MV-4-11 (cell line): ENCODE measurements at regions not wholly inside any gene's neighbourhood (a gene's known extent, or its start where the extent isn't known, plus 50 kb on each side); places are given as distances from the start of the nearest gene placed in this dataset.
"Not testable (repeated sequence)": the region's sequence is repeated elsewhere in the genome, so short reads cannot be mapped to it uniquely, and the experiment has no call there.

Experiments
- DNase-seq: peaks from one replicate; lab custom pipeline; 2025; lab: John Stamatoyannopoulos, UW

- peak; percentile 95 for DNase-seq
Measured at GRCh38 chr7:69246758-69247157, 351.5 kb upstream of the AUTS2 start.

GRCh38 chr7:69248382-69248828 lies 349.9 kb upstream of the AUTS2 start:
- DNase-seq: not testable (repeated sequence)

- DNase-seq: no peak
Measured at GRCh38 chr7:69250958-69251357, 347.3 kb upstream of the AUTS2 start.

DNA sequence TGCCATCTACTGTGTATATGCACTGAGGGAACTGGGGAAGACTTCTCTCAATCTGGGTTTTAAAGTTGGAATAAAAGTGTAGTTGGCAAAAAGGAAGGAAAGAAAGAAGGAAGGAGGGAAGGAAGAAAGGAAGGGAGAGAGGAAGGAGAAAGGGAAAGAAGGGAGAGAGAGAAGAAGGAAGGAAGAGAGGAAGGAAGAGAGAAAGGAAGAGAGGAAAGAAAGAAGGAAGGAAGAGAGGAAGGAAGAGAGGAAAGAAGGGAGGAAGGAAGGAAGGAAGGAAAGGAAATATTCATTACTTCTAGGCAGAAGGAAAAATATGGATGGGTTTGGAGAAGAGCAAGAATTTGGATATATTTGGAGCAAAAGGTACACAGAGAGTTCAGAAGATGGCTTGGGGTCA lies 343.6 kb upstream of the AUTS2 start:
- DNase-seq: no peak

GRCh38 chr7:69256634-69257081 lies 341.6 kb upstream of the AUTS2 start:
- DNase-seq: peak; percentile 97

DNA sequence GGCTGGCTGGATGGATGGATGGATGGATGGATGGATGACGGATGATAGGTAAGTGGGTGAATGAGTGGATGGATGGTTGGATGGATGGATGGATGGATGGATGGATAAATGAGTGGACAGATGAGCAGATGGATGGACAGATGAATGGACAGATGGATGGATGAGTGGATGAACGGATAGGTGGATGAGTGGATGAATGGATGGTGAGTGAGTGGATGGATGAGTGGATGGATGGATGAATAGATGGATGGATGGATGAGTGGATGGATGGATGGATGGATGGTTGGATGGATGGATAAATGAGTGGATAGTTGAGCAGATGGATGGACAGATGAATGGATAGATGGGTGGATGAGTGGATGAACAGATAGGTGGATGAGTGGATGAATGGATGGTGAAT lies 340.7 kb upstream of the AUTS2 start:
- no peak for DNase-seq

DNA sequence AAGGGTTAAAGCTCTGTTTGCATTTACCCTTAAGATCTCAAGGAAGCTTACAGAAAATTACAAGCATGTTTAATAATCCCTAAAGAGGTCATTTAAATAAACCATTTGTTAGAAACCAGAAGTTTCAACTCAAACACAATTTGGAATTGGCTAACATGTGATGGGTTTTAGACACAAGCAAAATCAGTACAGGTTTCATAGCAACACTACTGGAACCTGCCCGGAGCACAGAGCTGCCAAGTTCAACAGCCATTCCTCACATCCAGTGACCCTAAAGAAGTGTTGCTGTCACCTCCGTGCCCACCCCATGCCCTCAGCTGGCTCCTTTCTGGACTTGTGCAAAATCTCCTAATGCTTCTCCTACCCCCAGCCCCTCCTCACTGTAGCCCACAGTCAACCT lies 338.8 kb upstream of the AUTS2 start:
- DNase-seq: no peak

DNA sequence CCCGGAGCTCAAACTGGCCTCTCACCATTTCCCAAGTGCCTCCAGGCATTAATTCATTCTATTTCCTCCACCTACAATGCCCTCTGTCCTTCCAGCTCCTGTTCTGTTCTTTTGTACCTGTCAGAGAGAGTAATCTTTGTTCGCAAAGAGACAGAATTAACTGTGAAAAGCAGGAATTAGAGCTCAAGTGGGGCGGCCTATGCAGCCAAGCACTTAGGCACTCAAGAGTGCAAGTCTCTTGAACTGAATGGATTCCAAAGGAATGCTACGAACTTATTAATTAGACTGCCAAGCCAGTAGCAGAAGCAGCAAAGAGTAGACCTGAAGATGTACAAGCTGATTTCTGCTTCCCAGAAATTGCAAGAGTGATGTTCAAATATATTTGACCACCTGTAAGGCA lies 338.3 kb upstream of the AUTS2 start:
- no peak for DNase-seq

GRCh38 chr7:69263550-69263949 lies 334.7 kb upstream of the AUTS2 start:
- no peak for DNase-seq

- DNase-seq: no peak
Measured at GRCh38 chr7:69269806-69270205, 328.5 kb upstream of the AUTS2 start.

GRCh38 chr7:69272101-69272500 lies 326.2 kb upstream of the AUTS2 start:
- no peak for DNase-seq

DNA sequence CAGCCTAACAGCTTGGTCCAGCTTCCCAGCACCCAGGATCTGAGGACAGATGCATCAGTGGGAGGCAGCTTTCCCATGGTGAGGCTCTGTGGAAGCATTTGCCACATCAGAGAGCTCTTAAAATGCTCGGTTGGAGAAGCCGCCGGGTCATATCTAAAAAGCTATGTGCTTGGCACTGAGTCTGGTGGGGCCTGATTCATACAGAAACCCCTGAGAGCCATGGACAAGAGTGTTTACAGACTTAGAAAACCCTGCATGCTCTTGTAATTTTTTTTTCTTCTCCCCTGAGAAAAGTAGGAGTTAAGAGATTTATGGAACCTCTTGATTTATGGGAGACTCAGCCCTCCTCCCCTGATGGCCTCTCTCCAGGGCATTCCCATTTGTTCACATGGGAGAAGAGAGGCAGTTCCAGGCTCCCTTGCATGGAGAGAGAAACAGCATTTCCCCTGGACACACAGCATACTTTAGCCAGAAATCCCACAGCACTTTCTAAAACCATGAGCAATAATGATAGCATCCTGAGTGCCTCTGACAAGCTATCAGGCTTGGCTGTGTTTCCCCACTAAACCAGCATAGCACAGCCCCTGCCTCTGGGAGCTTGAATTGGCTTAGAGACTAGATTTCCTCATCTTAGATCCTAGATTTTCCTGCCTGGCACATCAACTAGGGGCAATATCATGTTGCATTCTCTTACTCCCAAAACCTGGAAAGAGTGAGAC lies 322.1 kb upstream of the AUTS2 start:
- DNase-seq: no peak

DNA sequence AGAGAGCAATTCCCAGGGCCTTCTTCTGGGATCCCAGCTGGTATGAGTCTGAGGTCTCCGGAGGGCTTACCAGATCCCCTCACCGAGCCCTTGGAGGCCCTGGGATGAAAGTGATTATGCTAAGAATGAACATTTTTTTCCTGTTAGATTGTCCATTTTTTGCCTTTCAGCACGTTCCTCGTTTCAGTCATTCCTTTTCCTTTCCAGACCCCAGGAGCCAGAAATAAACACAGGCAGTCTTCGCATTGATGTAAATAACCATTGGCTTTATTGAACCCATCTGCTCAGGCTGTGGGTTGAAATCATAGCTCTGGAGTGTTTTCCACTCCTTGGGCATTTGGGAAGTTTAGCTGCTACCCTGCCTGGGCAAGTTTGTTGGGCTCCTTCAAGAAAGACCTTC lies 320.9 kb upstream of the AUTS2 start:
- DNase-seq: no peak

DNA sequence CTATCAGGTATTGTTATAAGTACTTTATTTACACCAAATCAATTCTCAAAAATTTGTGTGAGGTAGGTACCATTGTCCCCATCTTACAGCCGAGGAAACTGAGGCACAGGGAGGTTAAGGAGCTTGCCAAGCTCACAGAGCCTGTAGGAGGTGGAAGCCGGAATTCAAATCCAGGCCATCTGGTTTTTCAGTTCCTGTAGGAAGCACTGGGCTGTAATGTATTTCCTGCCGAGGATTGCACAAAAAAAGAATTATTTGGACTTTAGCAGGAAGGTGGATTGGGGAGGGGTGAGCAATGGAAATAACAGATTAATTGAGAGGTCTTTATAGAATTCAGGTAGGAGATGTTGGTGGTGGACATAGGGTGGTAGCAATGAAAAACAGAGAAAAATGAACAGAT lies 315.3 kb upstream of the AUTS2 start:
- no peak for DNase-seq

DNA sequence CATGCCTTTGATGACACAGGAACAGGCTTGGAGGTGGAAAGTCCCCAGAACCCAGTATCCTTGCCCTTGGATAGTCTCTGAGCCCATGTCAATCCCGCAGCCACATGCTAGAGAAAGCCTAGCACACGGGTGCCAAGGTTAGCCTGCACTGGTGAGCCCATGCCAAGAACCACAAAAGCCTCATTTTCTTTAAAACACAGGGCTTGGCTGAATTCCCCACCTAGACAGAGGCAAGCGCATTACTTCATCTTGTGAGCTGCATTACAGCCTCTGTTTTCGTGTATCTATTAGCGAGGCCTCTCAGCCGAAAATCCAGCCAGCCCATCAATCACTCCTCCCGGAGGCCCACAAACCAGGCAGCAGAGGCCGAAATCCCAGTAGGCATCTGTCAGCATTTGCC lies 314.9 kb upstream of the AUTS2 start:
- DNase-seq: no peak

DNA sequence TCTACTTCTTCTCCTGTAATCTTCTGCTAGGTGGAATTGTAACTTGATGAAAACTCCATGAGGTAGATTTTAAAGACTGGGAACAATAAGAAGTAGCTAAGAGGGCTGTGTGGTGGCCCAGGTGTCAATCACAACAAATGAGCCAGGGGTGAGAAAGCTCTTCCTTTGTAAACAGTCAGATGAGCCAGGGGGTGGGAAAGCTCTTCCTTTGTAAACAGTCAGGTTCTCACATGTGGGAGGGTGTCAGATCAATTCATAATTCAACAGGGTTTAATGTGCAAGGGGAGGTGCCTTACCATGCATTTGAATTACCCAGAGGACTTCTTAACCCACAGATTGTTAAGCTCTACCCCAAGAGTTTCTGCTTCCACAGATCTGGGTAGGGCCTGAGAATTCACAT lies 312.4 kb upstream of the AUTS2 start:
- DNase-seq: no peak

DNA sequence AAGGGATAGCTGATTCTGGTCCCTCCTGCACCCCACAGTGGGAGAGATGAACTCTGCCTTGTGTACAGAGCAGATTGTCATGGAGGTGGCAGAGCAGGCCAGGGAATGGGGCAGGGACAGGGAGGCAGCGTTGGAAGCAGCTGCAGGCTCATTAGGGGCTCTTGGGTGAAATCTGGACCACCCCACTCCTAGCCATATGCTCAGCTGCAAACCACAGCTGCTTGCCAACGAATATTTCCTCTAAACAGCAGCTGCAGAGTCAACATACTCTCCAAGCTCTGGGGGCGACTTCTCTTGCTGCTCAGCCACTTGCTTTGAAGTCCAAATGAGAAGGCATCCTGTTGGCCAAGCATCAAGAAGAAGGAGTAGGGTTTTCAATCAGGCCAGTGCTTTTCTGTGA lies 302.3 kb upstream of the AUTS2 start:
- no peak for DNase-seq

- no peak for DNase-seq
Measured at GRCh38 chr7:69301253-69301652, 297.0 kb upstream of the AUTS2 start.

- no peak for DNase-seq
Measured at GRCh38 chr7:69309601-69310000, 288.7 kb upstream of the AUTS2 start.

- no peak for DNase-seq
Measured at GRCh38 chr7:69311489-69311888, 286.8 kb upstream of the AUTS2 start.

- DNase-seq: not testable (repeated sequence)
Measured at GRCh38 chr7:69313852-69314251, 284.4 kb upstream of the AUTS2 start.

DNA sequence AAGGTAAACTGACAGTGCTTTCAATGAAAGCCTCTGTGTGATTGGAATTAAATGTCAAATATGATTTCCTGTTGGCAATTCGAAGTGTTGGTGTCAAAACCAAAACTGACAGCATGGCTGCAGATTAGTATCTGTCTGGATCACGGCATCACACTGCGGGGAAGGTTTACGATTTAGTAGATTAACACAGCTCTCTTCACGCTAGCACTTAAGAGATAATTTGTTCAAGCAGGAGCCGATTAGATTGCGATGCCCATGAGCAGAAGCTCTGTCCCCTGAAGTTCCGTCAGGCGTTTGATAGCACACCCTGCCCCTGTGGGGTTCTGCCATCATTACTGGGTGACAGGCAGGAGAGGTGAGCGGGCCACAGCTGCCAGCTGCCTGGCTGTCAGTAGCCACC lies 279.5 kb upstream of the AUTS2 start:
- no peak for DNase-seq

DNA sequence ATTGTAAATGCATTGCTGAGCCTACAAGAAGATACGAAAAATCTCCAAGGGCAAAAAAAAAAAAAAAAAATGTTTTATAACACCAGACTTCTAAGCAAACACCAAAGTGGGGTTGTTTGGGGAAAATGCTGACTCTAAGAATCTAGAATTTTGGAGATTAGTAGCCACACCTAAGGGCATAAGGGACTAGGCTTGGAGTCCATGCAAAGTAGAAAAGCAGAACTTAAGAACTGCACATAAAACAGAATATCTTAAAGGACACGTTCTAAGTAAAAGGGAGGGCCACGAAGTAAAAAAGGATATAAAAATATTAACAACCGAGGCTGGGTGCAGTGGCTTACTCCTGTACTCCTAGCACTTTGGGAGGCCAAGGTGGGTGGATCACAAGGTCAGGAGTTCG lies 269.8 kb upstream of the AUTS2 start:
- DNase-seq: no peak

- DNase-seq: no peak
Measured at GRCh38 chr7:69334701-69335100, 263.6 kb upstream of the AUTS2 start.
